ENCODE measurements at regions not wholly inside any gene's neighbourhood (a gene's known extent, or its start where the extent isn't known, plus 50 kb on each side); places are given as distances from the start of the nearest gene placed in this dataset.

GRCh38 chr5:125200866-125201373, 454.5 kb upstream of the ZNF608 start:
- no peak for TF ChIP-seq CTCF (IDR thresholded peaks at IDR 0.05)
- no peak for TF ChIP-seq POLR2A (IDR thresholded peaks at IDR 0.05)
- no peak for TF ChIP-seq POLR2AphosphoS5 (IDR thresholded peaks at IDR 0.05)
